ENCODE measurements at regions not wholly inside any gene's neighbourhood (a gene's known extent, or its start where the extent isn't known, plus 50 kb on each side); places are given as distances from the start of the nearest gene placed in this dataset.

- DNase-seq (ENCODE audit: low spot score) (no peak), ATAC-seq (peak; percentile 32)
- no peaks in the 10 kb centered on the region; the same call in 1 of the 2 replicates for H3F3A ChIP-seq (replicated peaks; ENCODE audit: low read depth)
- peak overlapping the region; percentile 51; the same call in 1 of the 2 replicates for H3K4me2 ChIP-seq
- H3K79me2 ChIP-seq (replicated peaks; ENCODE audit: insufficient read depth): no peaks in the 10 kb centered on the region
- no peak for TF ChIP-seq ZNF331 (CRISPR knock-in tag; IDR thresholded peaks at IDR 0.05; ENCODE audit: low read depth)
- no peak for TF ChIP-seq POLR2AphosphoS5 (IDR thresholded peaks at IDR 0.05; ENCODE audit: low read depth)
- TF ChIP-seq CREB1 (CRISPR knock-in tag; IDR thresholded peaks at IDR 0.05; ENCODE audit: low read depth): no peak
- TF ChIP-seq REST (IDR thresholded peaks at IDR 0.05; ENCODE audit: unreplicated experiment): no peak
- no peak for TF ChIP-seq ZNF114 (CRISPR knock-in tag; IDR thresholded peaks at IDR 0.05)
- no peak for TF ChIP-seq STAT1 (IDR thresholded peaks at IDR 0.05; ENCODE audit: unreplicated experiment)
- TF ChIP-seq JUNB (IDR thresholded peaks at IDR 0.05; ENCODE audit: unreplicated experiment): no peak
- TF ChIP-seq CTCF (conservative IDR thresholded peaks at IDR 0.05; ENCODE audit: low read depth in 2 of 2): no peak
- TF ChIP-seq ETS1 (IDR thresholded peaks at IDR 0.05): no peak
- no peak for TF ChIP-seq EZH2 (IDR thresholded peaks at IDR 0.05; ENCODE audit: low read depth, unreplicated experiment)
- no peaks in the 10 kb centered on the region for H3K9me3 Mint-ChIP-seq
- peak overlapping the region; percentile 49; the same call in 1 of the 2 replicates for H3K27ac Mint-ChIP-seq
- peaks cover 6% of the 10 kb centered on the region; the same call in 1 of the 2 replicates for H3K9me2 ChIP-seq (ENCODE audit: insufficient read depth)
- H3K36me3 Mint-ChIP-seq (ENCODE audit: low read depth): no peaks in the 10 kb centered on the region
- H4K20me1 ChIP-seq (replicated peaks; ENCODE audit: insufficient read depth): no peaks in the 10 kb centered on the region
- no peak overlapping the region for H3K4me3 Mint-ChIP-seq
- peaks cover 15% of the 10 kb centered on the region for H3K27me3 Mint-ChIP-seq (ENCODE audit: insufficient read depth, low read depth, poor library complexity)
- H3K27me3 ChIP-seq (ENCODE audit: insufficient read depth): peaks cover 3% of the 10 kb centered on the region; the same call in 1 of the 2 replicates
- H3K4me1 ChIP-seq (ENCODE audit: insufficient read depth): peaks cover 26% of the 10 kb centered on the region
- no peak overlapping the region for H3K27ac ChIP-seq (ENCODE audit: low read depth)
- peak overlapping the region; percentile 96 for H2AFZ ChIP-seq
- no peaks in the 10 kb centered on the region for H3K36me3 ChIP-seq (ENCODE audit: insufficient read depth)
- H3K4me1 Mint-ChIP-seq: peaks cover 48% of the 10 kb centered on the region
- no peak overlapping the region for H3K4me3 ChIP-seq
These were observed 127.0 kb downstream of the PXDC1 start for GRCh38 chr6:3624250-3625136.
